Effector memory CD8-positive, alpha-beta T cell (primary cell): ENCODE measurements at regions not wholly inside any gene's neighbourhood (a gene's known extent, or its start where the extent isn't known, plus 50 kb on each side); places are given as distances from the start of the nearest gene placed in this dataset.
A peak's percentile ranks its signal among the peaks of the same experiment; 100 is the strongest.

Experiments
- ATAC-seq: fragments of 150-1000 bp; cut with Tn5 transposase; replicated peaks from 2 replicates; pipeline ENCODE4 v1.10.0; 2021; ENCODE audit warnings: mild to moderate bottlenecking, moderate library complexity
- DNase-seq, 3 experiments: peaks; one replicate each; pipeline ENCODE4 v3.0.0; 2021
- H3K27ac Mint-ChIP-seq, 2 donors: one replicate each; pipeline ENCODE4 v1.8.0; 2022; ENCODE audit warnings: mild to moderate bottlenecking in 2 of 2, mixed read lengths in 2 of 2, moderate library complexity in 2 of 2
- H3K27me3 Mint-ChIP-seq, 2 donors: one replicate each; pipeline ENCODE4 v1.8.0; 2022; ENCODE audit warnings: mixed read lengths in 2 of 2
- H3K36me3 Mint-ChIP-seq: one replicate; pipeline ENCODE4 v1.8.0; 2022; ENCODE audit warnings: mild to moderate bottlenecking, moderate library complexity, mixed read lengths; ENCODE audit not compliant: insufficient read depth
- H3K4me1 Mint-ChIP-seq, 2 donors: one replicate each; pipeline ENCODE4 v1.8.0; 2022; ENCODE audit warnings: low read depth in 2 of 2, mixed read lengths in 2 of 2
- H3K4me3 Mint-ChIP-seq, 2 donors: one replicate each; pipeline ENCODE4 v1.8.0; 2022; ENCODE audit warnings: mild to moderate bottlenecking in 2 of 2, mixed read lengths in 2 of 2, moderate library complexity in 2 of 2
- H3K9me3 Mint-ChIP-seq, 2 donors: one replicate each; pipeline ENCODE4 v1.8.0; 2022; ENCODE audit warnings: mixed read lengths in 2 of 2

DNA sequence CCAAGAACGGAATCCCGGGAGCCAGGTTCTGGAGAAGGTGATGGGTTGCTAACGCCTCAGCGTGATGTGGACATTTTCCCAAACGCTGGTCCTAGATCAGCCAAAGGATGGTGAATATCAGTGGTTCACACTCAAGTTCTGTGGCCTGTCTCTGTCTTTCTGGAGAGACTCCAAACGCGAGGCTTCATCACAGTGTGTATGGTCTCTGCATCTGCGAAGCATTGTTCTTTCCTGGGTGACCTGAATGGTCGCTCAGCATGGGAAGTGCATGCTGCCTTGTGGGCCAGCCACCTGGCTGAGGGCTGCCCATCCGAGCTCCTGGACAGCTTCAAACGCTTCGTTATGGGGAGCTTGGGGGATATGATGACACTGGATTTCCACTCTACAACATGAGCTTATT is 810.0 kb downstream of the TBC1D22A start:
- Mint-ChIP-seq H3K9me3 (no peaks in the 10 kb centered on the region), H3K36me3 (no peaks in the 10 kb centered on the region)

DNA sequence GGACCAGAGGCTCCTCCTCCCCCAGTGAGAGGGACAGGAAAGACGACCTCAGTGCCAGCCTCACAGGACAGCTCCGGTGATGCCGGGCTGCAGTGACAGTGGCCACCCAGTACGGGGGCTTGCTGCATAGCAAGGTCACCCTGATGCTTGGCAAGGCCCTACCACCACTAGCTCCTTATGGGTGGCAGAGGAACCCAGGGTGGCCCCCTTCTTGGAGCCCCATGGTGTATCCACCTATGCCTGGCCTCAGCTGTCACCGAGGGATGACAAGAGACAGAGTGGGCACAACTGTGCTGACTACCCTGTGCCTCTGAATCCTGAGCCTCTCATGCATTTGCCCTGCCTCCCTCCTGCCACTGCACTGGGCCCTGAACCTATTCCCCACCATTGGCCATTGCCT is 809.2 kb downstream of the TBC1D22A start:
- ATAC-seq (no peak), DNase-seq (no peak)
- no peaks in the 10 kb centered on the region for H3K36me3 Mint-ChIP-seq
- no peak overlapping the region for H3K27ac Mint-ChIP-seq
- H3K4me3 Mint-ChIP-seq, result no peak overlapping the region
- H3K4me1 Mint-ChIP-seq, result peaks cover 0 to 1% of the 10 kb centered on the region in 2 donors
- peaks cover 11 to 18% of the 10 kb centered on the region in 2 donors for H3K27me3 Mint-ChIP-seq
- H3K9me3 Mint-ChIP-seq, result no peaks in the 10 kb centered on the region

More for the DNA sequence above, 810.0 kb downstream of the TBC1D22A start:
- Mint-ChIP-seq H3K27ac (no peak overlapping the region), H3K4me1 (peaks cover 0 to 1% of the 10 kb centered on the region in 2 donors), H3K4me3 (no peak overlapping the region), H3K27me3 (peaks cover 18 to 25% of the 10 kb centered on the region in 2 donors)
- no peak for DNase-seq
- ATAC-seq, result no peak

DNA sequence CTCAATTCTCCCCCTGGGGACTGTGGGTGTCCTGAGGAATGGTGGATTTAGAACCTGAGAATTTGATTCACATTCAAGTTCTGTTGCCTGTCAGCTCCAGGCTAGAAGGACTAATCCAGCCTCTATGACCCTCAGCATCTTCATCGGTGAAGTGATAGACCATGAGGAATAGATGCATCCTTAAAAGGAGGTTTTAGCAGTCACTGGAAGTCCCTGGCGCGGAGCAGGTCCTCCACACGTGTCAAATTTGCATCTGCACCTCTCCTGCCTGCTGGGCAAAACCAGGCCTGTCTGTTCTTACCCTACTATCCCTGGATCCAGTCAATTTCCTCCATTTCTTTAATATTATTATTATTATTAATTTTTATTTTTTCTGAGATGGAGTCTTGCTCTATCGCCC is 808.4 kb downstream of the TBC1D22A start:
- Mint-ChIP-seq H3K4me3 (no peak overlapping the region), H3K27ac (no peak overlapping the region), H3K27me3 (peaks cover 9 to 16% of the 10 kb centered on the region in 2 donors), H3K9me3 (no peaks in the 10 kb centered on the region), H3K36me3 (no peaks in the 10 kb centered on the region), H3K4me1 (peaks cover 0 to 1% of the 10 kb centered on the region in 2 donors)
- ATAC-seq, result no peak
- DNase-seq, result no peak

DNA sequence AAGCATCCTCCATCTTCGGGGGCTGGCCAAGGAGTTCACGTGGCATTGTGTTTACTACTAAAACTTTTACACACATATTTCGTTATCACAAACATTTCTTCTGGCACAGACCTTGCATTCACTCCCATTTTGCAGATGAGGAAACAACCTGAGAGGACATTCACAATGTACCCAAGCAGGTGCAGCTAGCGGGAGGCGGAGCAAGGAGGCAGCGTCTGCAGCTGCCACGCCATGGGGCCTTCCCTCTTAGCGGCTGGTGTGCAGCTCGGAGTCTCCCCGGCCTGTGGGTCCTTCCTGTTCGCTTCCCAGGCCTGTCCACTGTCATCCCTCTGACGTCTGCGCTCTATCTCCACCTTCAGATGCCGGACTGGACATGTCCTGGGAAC is 807.8 kb downstream of the TBC1D22A start:
- DNase-seq (no peak), ATAC-seq (no peak)
- Mint-ChIP-seq H3K4me3 (no peak overlapping the region), H3K27me3 (peaks cover 3 to 11% of the 10 kb centered on the region in 2 donors), H3K36me3 (no peaks in the 10 kb centered on the region), H3K9me3 (no peaks in the 10 kb centered on the region), H3K4me1 (peaks cover 0 to 1% of the 10 kb centered on the region in 2 donors), H3K27ac (no peak overlapping the region)

DNA sequence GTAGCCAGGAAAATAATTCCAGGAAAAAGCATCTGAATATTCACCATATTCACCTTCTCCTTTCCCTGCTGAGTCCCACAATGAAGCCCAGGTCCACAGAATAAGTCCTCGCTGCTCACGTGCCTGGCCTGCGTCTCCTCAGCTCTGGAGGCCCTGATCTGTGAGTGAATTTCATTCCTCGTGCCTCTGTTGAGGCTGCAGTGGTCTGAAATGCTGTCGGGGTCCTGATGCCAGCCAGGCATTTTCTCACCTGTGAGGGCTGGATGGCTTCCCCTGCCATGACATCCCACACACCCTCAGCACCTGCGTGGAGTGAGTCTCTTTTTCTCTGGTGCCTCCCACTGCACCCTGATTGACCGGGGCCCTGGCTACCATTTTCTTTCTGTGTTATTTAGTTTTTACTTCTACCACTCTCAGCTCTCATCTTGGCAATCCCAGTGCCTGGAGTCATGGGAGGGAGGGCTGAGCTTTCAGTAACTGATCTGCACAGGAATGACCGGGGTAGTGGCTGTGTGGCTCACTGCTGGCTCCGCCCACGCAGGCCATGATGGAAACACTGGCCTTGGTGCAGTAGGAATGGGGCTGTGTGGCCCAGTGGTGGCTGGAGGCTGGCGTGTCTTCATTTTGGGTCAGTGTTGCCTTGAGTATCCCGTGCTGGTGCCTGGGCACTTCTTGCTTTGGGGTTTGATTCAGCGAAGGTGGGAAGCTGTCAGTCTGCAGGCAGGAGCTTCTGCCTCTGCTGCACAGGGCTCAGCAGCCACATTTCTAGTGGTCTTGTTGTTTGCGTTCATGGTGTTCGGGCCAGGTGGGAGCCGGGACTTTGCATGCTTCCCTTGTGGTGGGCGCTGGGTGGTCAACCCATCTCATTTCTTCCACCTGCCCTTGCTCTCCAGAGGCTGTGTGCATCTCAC is 807.2 kb downstream of the TBC1D22A start:
- Mint-ChIP-seq H3K9me3 (no peaks in the 10 kb centered on the region), H3K36me3 (no peaks in the 10 kb centered on the region), H3K4me1 (peaks cover 0 to 1% of the 10 kb centered on the region in 2 donors), H3K27me3 (peaks cover 0 to 4% of the 10 kb centered on the region in 2 donors), H3K27ac (peak overlapping the region in 1 of 2 donors; percentile 27), H3K4me3 (no peak overlapping the region)
- ATAC-seq (no peak), DNase-seq (no peak)

DNA sequence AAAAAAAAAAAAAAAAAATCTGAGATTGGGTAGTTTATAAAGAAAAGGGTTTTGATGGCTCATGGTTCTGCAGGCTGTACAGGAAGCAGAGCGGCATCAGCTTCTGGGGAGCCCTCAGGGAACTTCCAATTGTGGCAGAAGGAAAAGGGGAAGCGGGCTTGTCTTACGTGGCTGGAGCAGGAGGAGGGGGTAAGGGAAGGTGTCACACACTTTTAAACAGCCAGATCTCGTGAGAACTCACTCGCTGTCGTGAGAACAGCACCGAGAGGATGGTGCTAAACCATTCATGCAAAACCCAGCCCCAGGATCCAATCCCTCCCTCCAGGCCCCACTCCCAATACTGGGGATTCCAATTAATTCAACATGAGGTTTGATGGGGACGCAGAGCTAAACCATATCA is 806.2 kb downstream of the TBC1D22A start:
- ATAC-seq, result no peak
- Mint-ChIP-seq H3K36me3 (no peaks in the 10 kb centered on the region), H3K9me3 (no peaks in the 10 kb centered on the region), H3K4me1 (peaks cover 0 to 1% of the 10 kb centered on the region in 2 donors), H3K4me3 (no peak overlapping the region), H3K27me3 (peaks cover under 1% of the 10 kb centered on the region in 2 donors), H3K27ac (no peak overlapping the region)
- no peak for DNase-seq

DNA sequence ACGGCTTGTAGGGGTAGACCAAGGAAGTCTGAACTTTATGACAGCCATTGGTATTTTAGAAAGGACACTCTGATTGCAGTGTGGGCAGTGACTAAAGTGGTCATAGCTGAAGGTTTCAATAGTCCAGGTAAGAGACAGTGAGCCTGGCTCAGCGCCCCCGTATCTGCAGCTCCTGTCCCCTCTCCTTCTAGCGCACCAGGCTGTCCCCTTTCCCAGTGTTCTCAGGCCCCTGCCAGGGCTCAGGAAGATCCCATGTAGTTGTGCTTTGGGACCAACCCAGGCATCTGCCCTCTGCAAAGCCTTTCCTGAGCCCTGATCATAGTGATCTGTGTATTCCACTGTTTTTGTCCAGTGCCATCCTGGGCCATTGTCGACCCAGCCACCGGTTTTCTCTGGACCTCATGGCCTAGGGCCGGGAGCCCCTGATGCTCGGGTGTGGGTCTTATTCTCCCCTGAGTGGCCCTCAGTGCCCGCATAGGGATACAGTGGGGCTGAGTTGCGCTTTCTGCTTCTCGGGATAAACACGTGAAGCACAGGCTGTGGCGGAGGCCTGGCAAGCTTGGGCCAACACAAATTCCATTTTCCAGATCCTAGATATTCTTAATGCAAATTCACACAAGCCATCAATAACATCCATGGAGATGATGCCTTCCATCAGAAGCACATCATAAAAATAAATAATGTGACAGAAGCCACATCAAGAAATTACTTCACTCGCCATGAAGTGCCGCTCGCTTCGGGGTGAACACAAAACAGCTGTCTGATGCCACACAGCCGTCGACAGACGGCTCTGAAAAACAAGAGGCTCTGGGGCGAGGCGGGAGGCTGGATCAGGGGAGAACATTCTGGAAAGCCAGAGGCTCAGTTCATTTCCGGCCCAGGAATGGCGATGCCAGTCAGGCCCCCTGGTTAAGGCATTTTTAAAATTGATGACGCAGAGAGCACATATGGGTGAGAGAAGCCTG is 805.0 kb downstream of the TBC1D22A start:
- DNase-seq, result no peak
- no peak for ATAC-seq
- no peak overlapping the region for H3K27ac Mint-ChIP-seq
- peaks cover 11 to 13% of the 10 kb centered on the region in 2 donors for H3K27me3 Mint-ChIP-seq
- no peaks in the 10 kb centered on the region for H3K9me3 Mint-ChIP-seq
- no peak overlapping the region for H3K4me3 Mint-ChIP-seq
- H3K36me3 Mint-ChIP-seq, result no peaks in the 10 kb centered on the region
- H3K4me1 Mint-ChIP-seq, result peaks cover 0 to 1% of the 10 kb centered on the region in 2 donors

DNA sequence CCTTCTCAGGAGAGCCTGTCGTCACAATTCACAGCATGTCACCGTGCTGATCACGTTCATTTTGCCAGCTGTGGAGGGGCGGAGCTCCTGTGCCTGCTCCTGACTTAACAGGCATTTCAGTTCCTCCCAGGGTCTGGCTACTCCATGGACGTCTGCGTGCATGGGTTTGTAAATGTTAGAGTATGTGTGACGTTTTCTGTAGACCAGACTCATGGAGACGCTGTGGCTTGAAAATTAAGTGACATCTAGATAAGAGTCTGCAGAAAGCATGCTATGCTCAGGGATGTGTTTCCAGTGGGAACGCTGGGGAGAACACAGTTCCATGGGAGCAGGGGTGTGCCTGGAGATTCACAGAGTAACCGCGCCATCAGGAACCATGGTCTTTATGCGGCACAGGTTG is 804.0 kb downstream of the TBC1D22A start:
- Mint-ChIP-seq H3K4me3 (no peak overlapping the region), H3K36me3 (no peaks in the 10 kb centered on the region), H3K9me3 (no peaks in the 10 kb centered on the region), H3K4me1 (peaks cover 0 to 1% of the 10 kb centered on the region in 2 donors), H3K27me3 (peaks cover 11 to 13% of the 10 kb centered on the region in 2 donors), H3K27ac (no peak overlapping the region)
- DNase-seq (no peak), ATAC-seq (no peak)

DNA sequence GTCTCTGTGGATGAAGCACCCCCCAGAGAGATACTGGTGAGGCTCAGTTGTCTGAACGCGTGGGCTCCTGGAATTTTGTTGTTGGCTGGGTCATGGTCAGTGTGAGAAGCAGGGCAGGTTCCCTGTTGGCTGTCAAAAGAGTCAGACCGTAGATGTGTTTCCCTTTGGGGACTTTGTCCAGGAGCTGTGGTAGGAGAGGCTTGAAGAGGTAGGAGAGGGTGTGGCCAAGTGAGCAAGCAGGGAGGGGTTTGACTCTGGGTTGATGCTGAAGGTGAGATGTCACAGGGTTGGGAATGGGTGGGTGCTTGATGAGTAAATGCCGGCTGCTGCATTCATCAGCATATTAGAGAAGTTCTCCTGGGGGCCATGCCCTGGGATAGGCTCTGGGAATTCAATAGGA is 803.2 kb downstream of the TBC1D22A start:
- Mint-ChIP-seq H3K9me3 (no peaks in the 10 kb centered on the region), H3K4me3 (no peak overlapping the region), H3K36me3 (no peaks in the 10 kb centered on the region), H3K27ac (no peak overlapping the region), H3K27me3 (peaks cover 13 to 17% of the 10 kb centered on the region in 2 donors), H3K4me1 (peaks cover 0 to 1% of the 10 kb centered on the region in 2 donors)
- DNase-seq (no peak), ATAC-seq (no peak)

DNA sequence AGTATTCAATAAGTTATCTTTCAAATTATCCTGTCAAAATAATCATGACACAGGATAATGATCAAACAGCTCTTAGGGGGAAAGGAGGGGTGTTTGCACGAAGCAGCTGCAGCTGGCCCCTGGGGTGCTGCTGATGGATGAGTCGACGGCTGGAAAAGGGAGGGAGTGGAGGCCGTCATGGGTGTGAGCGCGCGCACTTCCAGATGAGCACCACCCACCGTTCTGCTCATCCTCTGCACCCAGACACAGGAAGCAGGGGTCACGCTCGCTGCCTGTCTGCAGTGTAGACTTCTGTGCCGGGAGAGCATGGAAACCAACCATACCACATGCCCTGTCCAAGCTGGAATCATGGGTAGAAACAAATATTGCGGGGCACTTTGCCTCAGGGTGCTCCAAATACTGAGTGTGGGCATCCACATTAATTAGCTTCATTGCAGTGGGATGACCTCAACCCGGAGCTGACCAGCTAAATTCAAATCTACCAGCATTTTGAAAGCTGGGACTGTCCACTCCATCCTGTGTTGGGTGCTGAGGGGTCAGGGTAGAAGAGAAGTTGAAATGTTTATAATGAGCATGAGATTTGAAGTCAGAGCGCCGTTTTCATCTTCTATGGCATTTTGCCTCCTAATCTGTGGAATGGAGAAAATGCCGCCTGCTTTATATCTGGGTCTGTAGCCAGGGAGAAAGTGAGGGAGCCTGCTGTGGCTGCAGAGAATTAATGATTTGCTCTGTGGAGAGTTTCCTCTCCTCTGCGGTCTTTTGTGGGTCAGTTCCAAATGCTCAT is 802.4 kb downstream of the TBC1D22A start:
- Mint-ChIP-seq H3K9me3 (no peaks in the 10 kb centered on the region), H3K4me1 (no peaks in the 10 kb centered on the region), H3K4me3 (no peak overlapping the region), H3K36me3 (no peaks in the 10 kb centered on the region), H3K27me3 (peaks cover 13 to 17% of the 10 kb centered on the region in 2 donors), H3K27ac (no peak overlapping the region)
- ATAC-seq, result no peak
- no peak for DNase-seq

DNA sequence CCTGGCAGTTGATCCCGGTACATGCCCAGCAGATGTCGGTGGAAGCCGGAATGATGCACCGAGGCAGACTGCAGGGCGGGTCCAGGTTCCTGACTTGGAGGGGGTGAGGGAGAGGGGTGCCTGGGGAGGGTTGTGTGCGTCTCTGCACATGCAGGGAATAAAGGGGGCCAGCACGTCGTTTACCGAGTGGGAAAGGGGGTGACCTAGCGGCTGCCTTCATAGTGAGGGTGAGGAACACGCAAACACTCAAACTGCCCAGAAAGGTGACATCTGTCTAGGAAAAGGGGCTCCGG is 801.7 kb downstream of the TBC1D22A start:
- no peaks in the 10 kb centered on the region for H3K36me3 Mint-ChIP-seq
- no peaks in the 10 kb centered on the region for H3K9me3 Mint-ChIP-seq
- H3K27ac Mint-ChIP-seq, result no peak overlapping the region
- no peak overlapping the region for H3K4me3 Mint-ChIP-seq
- DNase-seq, result no peak
- peaks cover 13 to 17% of the 10 kb centered on the region in 2 donors for H3K27me3 Mint-ChIP-seq
- no peak for ATAC-seq
- H3K4me1 Mint-ChIP-seq, result no peaks in the 10 kb centered on the region

DNA sequence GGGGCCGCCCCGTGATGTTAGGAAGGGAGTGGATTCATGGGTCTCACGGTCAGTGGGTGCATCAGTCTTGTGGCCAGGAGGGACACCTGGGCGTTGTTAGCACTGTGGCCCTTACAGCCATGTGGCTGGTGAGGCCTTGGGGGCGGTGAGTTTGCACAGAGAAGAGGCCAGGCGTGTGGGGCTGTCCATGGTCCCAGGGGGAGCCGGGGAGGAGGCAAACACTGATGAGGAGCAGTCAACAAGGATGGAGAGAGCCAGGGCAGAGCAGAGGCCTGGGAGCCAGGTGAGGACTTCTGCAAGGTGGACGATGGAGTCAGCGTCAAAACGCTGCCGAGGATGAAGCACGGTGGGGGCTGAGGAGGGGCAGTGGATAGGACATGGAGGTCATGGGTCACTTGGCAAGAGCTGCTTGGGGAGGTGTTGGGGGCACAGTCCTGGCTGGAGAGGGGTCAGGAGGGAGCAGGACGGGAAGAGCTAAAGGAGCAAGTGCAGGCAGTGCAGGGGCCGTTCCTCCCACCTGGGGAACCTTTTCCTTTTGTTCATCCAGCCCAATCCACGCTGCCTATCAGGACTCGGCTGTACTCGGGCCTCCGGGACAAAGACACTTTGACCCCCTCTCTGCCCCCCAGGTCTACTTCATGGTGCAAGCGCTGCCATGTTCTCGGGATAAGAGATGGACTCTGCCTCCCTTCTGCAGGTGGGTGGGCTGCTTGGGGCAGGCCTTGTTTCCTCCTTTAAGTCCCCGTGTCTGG is 801.1 kb downstream of the TBC1D22A start:
- no peak for DNase-seq
- H3K27ac Mint-ChIP-seq, result no peak overlapping the region
- no peaks in the 10 kb centered on the region for H3K4me1 Mint-ChIP-seq
- ATAC-seq, result no peak
- peaks cover 13 to 17% of the 10 kb centered on the region in 2 donors for H3K27me3 Mint-ChIP-seq
- no peaks in the 10 kb centered on the region for H3K36me3 Mint-ChIP-seq
- no peaks in the 10 kb centered on the region for H3K9me3 Mint-ChIP-seq
- H3K4me3 Mint-ChIP-seq, result no peak overlapping the region
